Mesothelial cell of epicardium (in vitro differentiated cells): ENCODE measurements at regions not wholly inside any gene's neighbourhood (a gene's known extent, or its start where the extent isn't known, plus 50 kb on each side); places are given as distances from the start of the nearest gene placed in this dataset.

Source experiments
- DNase-seq, 2 experiments: peaks; one replicate each; pipeline ENCODE4 v3.0.0; 2021; ENCODE audit warnings: low spot score in 2 of 2; ENCODE audit not compliant: unreplicated experiment in 2 of 2
- H3K27ac Mint-ChIP-seq: 2 replicates; pipeline ENCODE4 v1.8.0; 2021; ENCODE audit warnings: mixed read lengths
- H3K27me3 Mint-ChIP-seq: 2 replicates; pipeline ENCODE4 v1.8.0; 2021; ENCODE audit warnings: low read depth, mixed read lengths
- H3K36me3 Mint-ChIP-seq: 2 replicates; pipeline ENCODE4 v1.8.0; 2021; ENCODE audit warnings: mixed read lengths
- H3K4me1 Mint-ChIP-seq: 2 replicates; pipeline ENCODE4 v1.8.0; 2021; ENCODE audit warnings: mixed read lengths
- H3K4me3 Mint-ChIP-seq: 2 replicates; pipeline ENCODE4 v1.8.0; 2021; ENCODE audit warnings: mild to moderate bottlenecking, moderate library complexity, mixed read lengths
- H3K9me3 Mint-ChIP-seq: 2 replicates; pipeline ENCODE4 v1.8.0; 2021; ENCODE audit warnings: mixed read lengths
- CTCF ChIP-seq: fragments of 200-600 bp; sonication (generic); IDR thresholded peaks from one replicate; pipeline ENCODE4 v1.5.0; 2021; ENCODE audit warnings: antibody characterized with exemption; ENCODE audit not compliant: unreplicated experiment

GRCh38 chr1:194517567-194517966 lies 1331.2 kb upstream of the B3GALT2 start:
- TF ChIP-seq CTCF = no peak
- no peaks in the 10 kb centered on the region for H3K36me3 Mint-ChIP-seq
- H3K9me3 Mint-ChIP-seq = peaks cover 4% of the 10 kb centered on the region
- no peaks in the 10 kb centered on the region for H3K27me3 Mint-ChIP-seq
- no peak for DNase-seq
- H3K4me3 Mint-ChIP-seq = no peak overlapping the region
- H3K4me1 Mint-ChIP-seq = peaks cover 16% of the 10 kb centered on the region
- no peak overlapping the region for H3K27ac Mint-ChIP-seq

GRCh38 chr1:194515916-194516315 lies 1329.5 kb upstream of the B3GALT2 start:
- no peak for DNase-seq
- Mint-ChIP-seq H3K27me3 (no peaks in the 10 kb centered on the region), H3K4me1 (peaks cover 8% of the 10 kb centered on the region), H3K36me3 (peaks cover 3% of the 10 kb centered on the region), H3K4me3 (no peak overlapping the region), H3K27ac (no peak overlapping the region), H3K9me3 (peaks cover 14% of the 10 kb centered on the region)
- TF ChIP-seq CTCF = no peak

- peaks cover 9% of the 10 kb centered on the region for H3K36me3 Mint-ChIP-seq
- no peak overlapping the region for H3K4me3 Mint-ChIP-seq
- no peak for DNase-seq
- H3K27me3 Mint-ChIP-seq = no peaks in the 10 kb centered on the region
- peaks cover 31% of the 10 kb centered on the region for H3K9me3 Mint-ChIP-seq
- H3K27ac Mint-ChIP-seq = no peak overlapping the region
- H3K4me1 Mint-ChIP-seq = peaks cover 8% of the 10 kb centered on the region
- no peak for TF ChIP-seq CTCF
Observed at GRCh38 chr1:194512957-194513356, 1326.5 kb upstream of the B3GALT2 start.

GRCh38 chr1:194512345-194512744 lies 1325.9 kb upstream of the B3GALT2 start:
- H3K9me3 Mint-ChIP-seq = peaks cover 31% of the 10 kb centered on the region
- TF ChIP-seq CTCF = no peak
- peaks cover 9% of the 10 kb centered on the region for H3K36me3 Mint-ChIP-seq
- peaks cover 8% of the 10 kb centered on the region for H3K4me1 Mint-ChIP-seq
- H3K4me3 Mint-ChIP-seq = no peak overlapping the region
- H3K27me3 Mint-ChIP-seq = no peaks in the 10 kb centered on the region
- H3K27ac Mint-ChIP-seq = no peak overlapping the region
- no peak for DNase-seq

GRCh38 chr1:194503209-194503608 lies 1316.8 kb upstream of the B3GALT2 start:
- Mint-ChIP-seq H3K27ac (no peak overlapping the region), H3K9me3 (no peaks in the 10 kb centered on the region), H3K27me3 (peaks cover 2% of the 10 kb centered on the region), H3K4me1 (peaks cover 5% of the 10 kb centered on the region), H3K36me3 (no peaks in the 10 kb centered on the region), H3K4me3 (no peak overlapping the region)
- no peak for TF ChIP-seq CTCF
- no peak for DNase-seq

- H3K27me3 Mint-ChIP-seq = no peaks in the 10 kb centered on the region
- no peak for TF ChIP-seq CTCF
- DNase-seq = no peak
- H3K36me3 Mint-ChIP-seq = peaks cover 6% of the 10 kb centered on the region
- no peak overlapping the region for H3K27ac Mint-ChIP-seq
- H3K9me3 Mint-ChIP-seq = peaks cover 25% of the 10 kb centered on the region
- no peaks in the 10 kb centered on the region for H3K4me1 Mint-ChIP-seq
- H3K4me3 Mint-ChIP-seq = no peak overlapping the region
Observed at GRCh38 chr1:194495434-194495833, 1309.0 kb upstream of the B3GALT2 start.
